Nephron (organoid): ENCODE measurements at regions not wholly inside any gene's neighbourhood (a gene's known extent, or its start where the extent isn't known, plus 50 kb on each side); places are given as distances from the start of the nearest gene placed in this dataset.

Experiments used
- H3K27ac Mint-ChIP-seq, 3 experiments: 2 replicates each; pipeline ENCODE4 v1.8.0; 2020; ENCODE audit warnings: mixed read lengths in 3 of 3, mild to moderate bottlenecking in 2 of 3, moderate library complexity in 1 of 3
- H3K27me3 Mint-ChIP-seq: 2 replicates; pipeline ENCODE4 v1.8.0; 2021; ENCODE audit warnings: low read depth, mild to moderate bottlenecking, moderate library complexity, mixed read lengths
- H3K36me3 Mint-ChIP-seq: 2 replicates; pipeline ENCODE4 v1.8.0; 2020; ENCODE audit warnings: low read depth, mixed read lengths
- H3K4me1 Mint-ChIP-seq: 2 replicates; pipeline ENCODE4 v1.8.0; 2020; ENCODE audit warnings: mixed read lengths
- H3K4me3 Mint-ChIP-seq, 3 experiments: 2 replicates each; pipeline ENCODE4 v1.8.0; 2020; ENCODE audit warnings: mild to moderate bottlenecking in 3 of 3, mixed read lengths in 3 of 3, moderate library complexity in 2 of 3
- H3K9me3 Mint-ChIP-seq: 2 replicates; pipeline ENCODE4 v1.8.0; 2020; ENCODE audit warnings: mixed read lengths
- TF ChIP-seq, protein P1 (sequence below), 3 experiments: fragments of 200-600 bp; sonication (generic); IDR thresholded peaks; one replicate each; pipeline ENCODE4 v1.5.0; 2021; ENCODE audit warnings: antibody characterized with exemption in 3 of 3; ENCODE audit not compliant: unreplicated experiment in 3 of 3

- Mint-ChIP-seq H3K27ac (no peak overlapping the region), H3K27me3 (peaks cover 7% of the 10 kb centered on the region), H3K36me3 (peaks cover 9% of the 10 kb centered on the region), H3K9me3 (peaks cover 9% of the 10 kb centered on the region), H3K4me1 (peaks cover 2% of the 10 kb centered on the region), H3K4me3 (no peak overlapping the region)
- TF ChIP-seq, protein P1, sequence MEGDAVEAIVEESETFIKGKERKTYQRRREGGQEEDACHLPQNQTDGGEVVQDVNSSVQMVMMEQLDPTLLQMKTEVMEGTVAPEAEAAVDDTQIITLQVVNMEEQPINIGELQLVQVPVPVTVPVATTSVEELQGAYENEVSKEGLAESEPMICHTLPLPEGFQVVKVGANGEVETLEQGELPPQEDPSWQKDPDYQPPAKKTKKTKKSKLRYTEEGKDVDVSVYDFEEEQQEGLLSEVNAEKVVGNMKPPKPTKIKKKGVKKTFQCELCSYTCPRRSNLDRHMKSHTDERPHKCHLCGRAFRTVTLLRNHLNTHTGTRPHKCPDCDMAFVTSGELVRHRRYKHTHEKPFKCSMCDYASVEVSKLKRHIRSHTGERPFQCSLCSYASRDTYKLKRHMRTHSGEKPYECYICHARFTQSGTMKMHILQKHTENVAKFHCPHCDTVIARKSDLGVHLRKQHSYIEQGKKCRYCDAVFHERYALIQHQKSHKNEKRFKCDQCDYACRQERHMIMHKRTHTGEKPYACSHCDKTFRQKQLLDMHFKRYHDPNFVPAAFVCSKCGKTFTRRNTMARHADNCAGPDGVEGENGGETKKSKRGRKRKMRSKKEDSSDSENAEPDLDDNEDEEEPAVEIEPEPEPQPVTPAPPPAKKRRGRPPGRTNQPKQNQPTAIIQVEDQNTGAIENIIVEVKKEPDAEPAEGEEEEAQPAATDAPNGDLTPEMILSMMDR (IDR thresholded peaks at IDR 0.05; ENCODE audit: unreplicated experiment in 3 of 3), result no peak
Measured at GRCh38 chr13:75151081-75151643, 330.8 kb downstream of the TBC1D4 start.

DNA sequence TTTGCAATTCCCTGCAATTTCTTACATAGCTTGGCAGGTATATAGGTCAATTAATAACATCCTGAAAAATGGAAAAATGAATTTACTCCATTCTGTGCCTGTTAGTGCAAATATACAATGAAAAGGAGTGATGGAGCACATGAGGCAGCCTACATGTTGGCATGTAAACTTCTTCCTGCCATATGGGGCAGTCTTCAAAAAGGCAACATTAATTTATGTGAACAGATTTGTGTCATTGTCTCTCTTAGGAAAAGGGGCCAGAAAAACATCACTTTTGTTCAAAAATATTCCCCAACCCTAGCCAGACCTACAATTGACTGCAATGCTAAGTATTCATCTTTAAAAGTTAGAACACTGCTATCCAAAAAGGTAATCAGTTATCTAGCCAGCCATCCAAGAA is 332.2 kb downstream of the TBC1D4 start:
- peaks cover 9% of the 10 kb centered on the region for H3K36me3 Mint-ChIP-seq

DNA sequence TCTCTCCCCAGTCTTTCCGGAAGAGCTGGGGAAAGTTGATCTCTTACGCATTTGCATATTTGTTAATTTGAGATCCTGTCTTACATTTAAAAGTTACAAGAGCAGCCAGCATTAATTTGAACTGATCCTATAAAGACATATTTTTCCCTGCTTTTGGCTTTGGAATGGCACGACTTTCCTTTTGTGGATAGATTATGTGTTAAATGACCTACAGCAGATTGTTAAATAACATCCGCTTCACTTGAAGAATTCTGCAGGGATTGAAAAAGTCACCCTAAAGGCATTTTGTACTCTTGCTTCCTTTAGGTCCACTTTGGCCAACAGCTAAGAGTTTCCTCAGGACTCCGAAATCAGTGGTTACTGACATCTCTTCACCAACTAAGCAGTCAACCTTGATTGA is 334.0 kb downstream of the TBC1D4 start:
- TF ChIP-seq, protein P1 (IDR thresholded peaks at IDR 0.05; ENCODE audit: unreplicated experiment in 3 of 3), result no peak
- Mint-ChIP-seq H3K9me3 (peaks cover 8% of the 10 kb centered on the region), H3K27me3 (peaks cover 11% of the 10 kb centered on the region), H3K4me3 (no peak overlapping the region), H3K27ac (peak overlapping the region in 2 of 3 experiments; percentile 35 to 55), H3K36me3 (peaks cover 7% of the 10 kb centered on the region), H3K4me1 (peaks cover 12% of the 10 kb centered on the region)

More for the DNA sequence above, 332.2 kb downstream of the TBC1D4 start:
- TF ChIP-seq, protein P1 (IDR thresholded peaks at IDR 0.05; ENCODE audit: unreplicated experiment in 3 of 3), result no peak
- Mint-ChIP-seq H3K4me1 (peaks cover 12% of the 10 kb centered on the region), H3K4me3 (no peak overlapping the region), H3K27ac (no peak overlapping the region), H3K27me3 (peaks cover 7% of the 10 kb centered on the region), H3K9me3 (peaks cover 9% of the 10 kb centered on the region)

- H3K9me3 Mint-ChIP-seq, result no peaks in the 10 kb centered on the region
- H3K27me3 Mint-ChIP-seq, result peaks cover 4% of the 10 kb centered on the region
- TF ChIP-seq, protein P1 (IDR thresholded peaks at IDR 0.05; ENCODE audit: unreplicated experiment in 3 of 3), result no peak
- H3K27ac Mint-ChIP-seq, result peak overlapping the region in 1 of 3 experiments; percentile 34
- peaks cover 12% of the 10 kb centered on the region for H3K4me1 Mint-ChIP-seq
- H3K4me3 Mint-ChIP-seq, result no peak overlapping the region
- H3K36me3 Mint-ChIP-seq, result no peaks in the 10 kb centered on the region
Measured at GRCh38 chr13:75146436-75146835, 335.5 kb downstream of the TBC1D4 start.

- Mint-ChIP-seq H3K27ac (peak overlapping the region; percentile 13 to 51 (median 34)), H3K27me3 (peaks cover 4% of the 10 kb centered on the region), H3K9me3 (no peaks in the 10 kb centered on the region), H3K4me1 (peaks cover 16% of the 10 kb centered on the region), H3K36me3 (no peaks in the 10 kb centered on the region), H3K4me3 (no peak overlapping the region)
- TF ChIP-seq, protein P1 (IDR thresholded peaks at IDR 0.05; ENCODE audit: unreplicated experiment in 3 of 3), result no peak
Measured at GRCh38 chr13:75145927-75146326, 336.0 kb downstream of the TBC1D4 start.

GRCh38 chr13:75139291-75139690 is 342.7 kb downstream of the TBC1D4 start:
- peaks cover 3% of the 10 kb centered on the region for H3K36me3 Mint-ChIP-seq
- H3K27ac Mint-ChIP-seq, result peak overlapping the region in 2 of 3 experiments; percentile 27 to 36
- peaks cover 32% of the 10 kb centered on the region for H3K9me3 Mint-ChIP-seq
- TF ChIP-seq, protein P1 (IDR thresholded peaks at IDR 0.05; ENCODE audit: unreplicated experiment in 3 of 3), result no peak
- peaks cover 4% of the 10 kb centered on the region for H3K27me3 Mint-ChIP-seq
- H3K4me3 Mint-ChIP-seq, result no peak overlapping the region
- peaks cover 6% of the 10 kb centered on the region for H3K4me1 Mint-ChIP-seq
